AG04450 (cell line): ENCODE measurements at regions not wholly inside any gene's neighbourhood (a gene's known extent, or its start where the extent isn't known, plus 50 kb on each side); places are given as distances from the start of the nearest gene placed in this dataset.

ENCODE experiments used
- CTCF ChIA-PET: fragments of 300-600, 350-600 bp; formaldehyde crosslinking; extraction: SDS; loops from one replicate; lab custom pipeline; 2022; ENCODE audit warnings: antibody characterized with exemption, inconsistent platforms; lab: Charles Lee
- POLR2A ChIA-PET: fragments of 350-600 bp; formaldehyde crosslinking; extraction: SDS; loops from one replicate; lab custom pipeline; 2021; ENCODE audit warnings: antibody characterized with exemption, inconsistent platforms; lab: Yijun Ruan, JAX
- DNase-seq: peaks from one replicate; pipeline ENCODE4 v3.0.0-alpha.2; 2011; ENCODE audit warnings: low read depth, low spot score
- H3K27ac ChIP-seq: one replicate; pipeline ENCODE4 v1.5.1; 2012; ENCODE audit warnings: low read depth, low read length, control low read depth
- H3K27me3 ChIP-seq: one replicate; pipeline ENCODE4 v1.6.0; 2012; ENCODE audit warnings: low read length; ENCODE audit not compliant: control insufficient read depth, insufficient read depth
- H3K4me3 ChIP-seq: 2 replicates; pipeline ENCODE4 v1.5.1; 2011; ENCODE audit warnings: mild to moderate bottlenecking, low read depth, low read length, control low read depth
- H3K9me3 ChIP-seq: 2 replicates; pipeline ENCODE4 v1.5.1; 2012; ENCODE audit warnings: low read length; ENCODE audit not compliant: control insufficient read depth, insufficient read depth
- TF ChIP-seq, protein P1 (sequence below): IDR thresholded peaks from 2 replicates; pipeline ENCODE4 v1.5.1; 2011; ENCODE audit warnings: low read depth, low read length, control low read depth, inconsistent platforms

DNA sequence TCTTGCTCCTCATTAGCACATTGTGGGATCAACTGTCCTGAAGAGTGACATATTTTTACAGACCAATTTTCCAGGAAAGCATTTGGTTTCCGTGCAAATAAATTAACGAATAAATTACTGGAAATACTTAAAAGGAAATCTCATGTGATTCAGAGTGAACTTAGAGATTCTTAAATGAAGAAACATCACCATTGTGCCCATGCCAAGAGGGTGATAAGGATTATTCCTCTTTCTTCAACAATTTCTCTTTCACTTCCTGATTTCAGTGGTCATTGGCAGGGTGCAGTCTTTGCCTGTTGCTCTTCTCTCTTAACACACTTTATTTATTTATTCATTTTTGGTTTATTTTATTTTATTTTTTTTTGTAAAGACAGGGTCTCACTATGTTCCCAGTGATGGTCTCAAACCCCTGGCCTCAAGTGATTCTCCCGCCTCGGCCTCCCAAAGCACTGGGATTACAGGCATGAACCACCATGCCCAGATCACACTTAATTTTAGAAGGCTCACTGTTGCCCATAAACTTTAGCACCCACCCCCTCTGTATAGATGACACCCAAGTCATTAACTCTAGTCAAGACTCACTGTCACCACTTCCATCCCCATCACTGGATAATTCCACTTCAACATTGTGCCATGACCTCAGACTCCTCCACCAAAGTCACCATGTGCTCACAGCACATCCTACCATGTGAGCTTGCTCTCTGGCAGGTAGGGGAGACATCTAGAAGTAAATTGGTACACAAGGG lies 92.6 kb upstream of the CERS6 start:
- Histone ChIP-seq H3K27me3 (no peaks in the 10 kb centered on the region), H3K9me3 (no peaks in the 10 kb centered on the region), H3K4me3 (no peak overlapping the region), H3K27ac (no peak overlapping the region)
- ChIA-PET POLR2A (no interaction called here), CTCF (no interaction called here)
- DNase-seq = no peak
- TF ChIP-seq, protein P1, sequence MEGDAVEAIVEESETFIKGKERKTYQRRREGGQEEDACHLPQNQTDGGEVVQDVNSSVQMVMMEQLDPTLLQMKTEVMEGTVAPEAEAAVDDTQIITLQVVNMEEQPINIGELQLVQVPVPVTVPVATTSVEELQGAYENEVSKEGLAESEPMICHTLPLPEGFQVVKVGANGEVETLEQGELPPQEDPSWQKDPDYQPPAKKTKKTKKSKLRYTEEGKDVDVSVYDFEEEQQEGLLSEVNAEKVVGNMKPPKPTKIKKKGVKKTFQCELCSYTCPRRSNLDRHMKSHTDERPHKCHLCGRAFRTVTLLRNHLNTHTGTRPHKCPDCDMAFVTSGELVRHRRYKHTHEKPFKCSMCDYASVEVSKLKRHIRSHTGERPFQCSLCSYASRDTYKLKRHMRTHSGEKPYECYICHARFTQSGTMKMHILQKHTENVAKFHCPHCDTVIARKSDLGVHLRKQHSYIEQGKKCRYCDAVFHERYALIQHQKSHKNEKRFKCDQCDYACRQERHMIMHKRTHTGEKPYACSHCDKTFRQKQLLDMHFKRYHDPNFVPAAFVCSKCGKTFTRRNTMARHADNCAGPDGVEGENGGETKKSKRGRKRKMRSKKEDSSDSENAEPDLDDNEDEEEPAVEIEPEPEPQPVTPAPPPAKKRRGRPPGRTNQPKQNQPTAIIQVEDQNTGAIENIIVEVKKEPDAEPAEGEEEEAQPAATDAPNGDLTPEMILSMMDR = no peak

DNA sequence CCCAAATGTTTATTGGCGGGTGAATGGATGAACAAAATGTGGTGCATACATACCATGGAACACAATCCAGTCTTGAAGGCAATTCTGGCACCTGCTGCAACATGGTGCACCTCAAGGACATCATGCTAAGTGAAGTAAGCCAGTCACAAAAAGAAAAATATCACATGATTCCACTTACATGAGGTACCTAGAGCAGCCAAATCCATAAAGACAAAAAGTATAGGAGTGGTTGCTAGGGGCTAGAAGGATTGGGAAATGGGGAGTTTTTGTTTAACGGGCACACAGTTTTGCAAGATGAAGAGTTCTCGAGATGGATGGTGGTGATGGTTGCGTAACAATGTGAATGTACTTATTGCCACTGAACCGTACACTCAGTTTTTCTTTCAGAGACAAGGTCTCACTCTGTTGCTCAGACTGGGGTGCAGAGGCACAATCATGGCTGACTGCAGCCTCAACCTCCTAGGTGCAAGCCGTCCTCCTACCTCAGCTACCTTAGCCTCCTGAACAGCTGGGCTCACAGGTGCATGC lies 90.9 kb upstream of the CERS6 start:
- ChIA-PET POLR2A (no interaction called here), CTCF (no interaction called here)
- H3K9me3 ChIP-seq = no peaks in the 10 kb centered on the region
- no peak overlapping the region for H3K27ac ChIP-seq
- no peak for DNase-seq
- no peaks in the 10 kb centered on the region for H3K27me3 ChIP-seq
- no peak overlapping the region for H3K4me3 ChIP-seq
- TF ChIP-seq, protein P1 = no peak

DNA sequence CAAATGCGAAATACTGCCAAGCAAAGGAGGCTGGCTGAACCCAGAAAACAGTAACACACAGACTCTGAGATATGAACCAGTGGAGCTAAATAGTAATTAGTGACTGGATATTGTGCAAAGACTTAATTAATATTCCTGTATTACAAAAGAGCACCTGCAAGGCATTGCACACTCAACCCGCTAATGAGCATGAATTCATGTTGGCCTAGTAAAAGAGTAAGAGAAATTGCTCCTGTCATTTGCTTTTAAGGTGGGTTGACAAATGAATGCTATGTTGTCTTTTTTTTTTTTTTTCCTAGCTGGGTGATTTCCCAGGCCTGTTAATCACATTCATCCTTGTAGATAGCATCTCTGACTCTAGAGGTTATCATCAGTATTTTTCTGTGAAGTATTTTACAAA lies 87.0 kb upstream of the CERS6 start:
- ChIA-PET POLR2A (no interaction called here), CTCF (interaction anchor here (1.5 kb wide), 1 partner anchor 337 kb away, joined by 6 read pairs; no protein-coding TSS in a partner anchor)
- Histone ChIP-seq H3K27me3 (no peaks in the 10 kb centered on the region), H3K4me3 (no peak overlapping the region), H3K9me3 (no peaks in the 10 kb centered on the region), H3K27ac (no peak overlapping the region)
- no peak for DNase-seq
- TF ChIP-seq, protein P1 = no peak

DNA sequence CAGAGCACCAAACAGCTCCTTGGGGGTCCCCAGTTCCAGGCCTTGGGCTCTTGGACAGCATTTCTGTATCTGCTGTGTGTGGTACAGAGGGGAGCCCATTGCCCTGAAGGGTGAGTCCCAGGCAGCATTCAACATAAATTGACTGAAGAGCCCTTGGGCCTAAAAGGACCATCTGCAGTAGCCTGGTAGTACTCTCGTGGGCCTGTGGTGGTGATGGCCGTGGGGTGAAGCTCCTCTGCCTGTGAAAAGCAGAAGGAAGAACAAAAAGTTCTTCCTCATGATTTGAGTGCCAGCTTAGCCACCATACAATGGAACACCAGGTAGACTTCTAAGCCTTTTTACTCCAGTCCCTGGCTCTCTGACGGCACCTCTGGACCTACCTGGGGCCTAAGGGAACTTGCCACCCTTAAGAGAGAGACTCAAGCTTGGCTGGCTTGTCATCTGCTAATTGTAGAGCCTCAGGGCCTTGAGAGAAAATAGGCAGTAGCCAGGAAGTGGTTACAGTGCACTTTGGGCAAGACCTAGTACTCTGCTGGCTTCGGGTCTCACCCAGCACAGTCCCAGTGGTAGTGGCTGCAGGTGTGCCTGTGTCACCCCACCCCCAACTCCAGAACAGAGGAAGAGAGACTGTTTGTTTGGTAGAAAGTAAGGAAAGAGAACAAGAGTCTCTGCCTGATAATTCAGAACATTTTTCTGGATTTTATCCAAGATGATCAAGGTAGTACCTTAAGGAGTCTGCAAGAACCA lies 84.6 kb upstream of the CERS6 start:
- Histone ChIP-seq H3K27ac (no peak overlapping the region), H3K4me3 (no peak overlapping the region), H3K9me3 (no peaks in the 10 kb centered on the region), H3K27me3 (no peaks in the 10 kb centered on the region)
- TF ChIP-seq, protein P1 = no peak
- ChIA-PET CTCF (no interaction called here), POLR2A (no interaction called here)
- DNase-seq = no peak

DNA sequence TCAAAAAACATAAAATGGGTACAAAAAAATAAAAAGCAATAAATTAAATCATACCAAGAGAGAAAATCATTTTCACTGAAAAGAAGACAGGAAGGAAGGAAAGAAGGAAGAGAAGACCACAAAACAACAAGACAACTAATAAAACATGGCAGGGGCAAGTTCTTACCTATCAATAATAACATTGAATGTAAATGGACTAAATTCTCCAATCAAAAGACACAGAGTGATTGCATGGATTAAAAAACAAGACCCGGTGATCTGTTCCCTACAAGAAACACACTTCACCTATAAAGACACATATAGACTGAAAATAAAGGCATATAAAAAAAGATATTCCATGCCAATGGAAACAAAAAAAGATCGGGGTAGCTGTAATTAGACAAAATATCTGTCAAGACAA lies 82.6 kb upstream of the CERS6 start:
- H3K27me3 ChIP-seq = no peaks in the 10 kb centered on the region
- CTCF ChIA-PET = interaction anchor here (0.8 to 0.9 kb wide), 2 partner anchors 26 to 333 kb away, joined by 3 read pairs; no protein-coding TSS in a partner anchor
- H3K9me3 ChIP-seq = no peaks in the 10 kb centered on the region
- TF ChIP-seq, protein P1 = no peak
- POLR2A ChIA-PET = no interaction called here
- no peak for DNase-seq
- no peak overlapping the region for H3K27ac ChIP-seq
- H3K4me3 ChIP-seq = no peak overlapping the region
